Kidney (tissue), 13 donors: ENCODE measurements at regions not wholly inside any gene's neighbourhood (a gene's known extent, or its start where the extent isn't known, plus 50 kb on each side); places are given as distances from the start of the nearest gene placed in this dataset.

Experiments
- DNase-seq, 5 donors: peaks; one replicate each; pipeline ENCODE4 v3.0.0-alpha.2; 2013 to 2020
- FAIRE-seq: peaks from 2 replicates; lab custom pipeline; 2012; peaks lifted over from hg19 to GRCh38; lab: Jason Lieb, UNC
- H3K27ac ChIP-seq, 2 donors: one replicate each; pipeline ENCODE4 v1.7.0; 2013; ENCODE audit warnings: low read depth in 2 of 2, low read length in 2 of 2, inconsistent platforms in 1 of 2
- H3K27me3 ChIP-seq: one replicate; pipeline ENCODE4 v1.7.1; 2013; ENCODE audit warnings: low read length, inconsistent platforms; ENCODE audit not compliant: control insufficient read depth, insufficient read depth
- H3K36me3 ChIP-seq, 3 donors: one replicate each; pipeline versions ENCODE4 v1.7.0 to v1.7.1; 2013; ENCODE audit warnings: low read length in 3 of 3, control low read depth in 1 of 3, inconsistent platforms in 1 of 3; ENCODE audit not compliant: insufficient read depth in 3 of 3, control insufficient read depth in 2 of 3
- H3K4me1 ChIP-seq, 3 donors: one replicate each; pipeline versions ENCODE4 v1.7.0 to v1.7.1; 2013; ENCODE audit warnings: low read length in 3 of 3, inconsistent platforms in 1 of 3, low read depth in 1 of 3; ENCODE audit not compliant: control insufficient read depth in 2 of 3, insufficient read depth in 2 of 3
- H3K4me3 ChIP-seq, 3 donors: one replicate each; pipeline versions ENCODE4 v1.7.0 to v1.8.1; 2013; ENCODE audit warnings: low read length in 3 of 3, control low read depth in 1 of 3, inconsistent platforms in 1 of 3
- H3K9ac ChIP-seq, 3 donors: one replicate each; pipeline versions ENCODE4 v1.7.0 to v1.7.1; 2013; ENCODE audit warnings: low read length in 3 of 3, control low read depth in 1 of 3, inconsistent platforms in 1 of 3
- H3K9me3 ChIP-seq, 3 donors: one replicate each; pipeline versions ENCODE4 v1.7.0 to v1.7.1; 2013; ENCODE audit warnings: low read length in 3 of 3, control low read depth in 1 of 3, inconsistent platforms in 1 of 3; ENCODE audit not compliant: control insufficient read depth in 2 of 3, insufficient read depth in 1 of 3
- intact Hi-C: fragments of 100-400 bp; cut with DNase I; formaldehyde crosslinking; loops from one replicate; pipeline ENCODE4 v1.11.1; 2022
- TF ChIP-seq, protein P1 (sequence below): IDR thresholded peaks from 3 replicates; pipeline ENCODE4 v1.5.1; 2012; ENCODE audit warnings: mild to moderate bottlenecking, moderate library complexity, borderline replicate concordance; ENCODE audit not compliant: insufficient read depth; ENCODE audit errors: extremely low read depth
- donor health status: control.
- donor health status: control.
- donor health status: control.
- donor health status: control.
- donor health status: control.
- donor health status: DM: yes; HTN: yes; CAD: no.
- donor health status: Normal renal cell carcinoma (clear cell type).

DNA sequence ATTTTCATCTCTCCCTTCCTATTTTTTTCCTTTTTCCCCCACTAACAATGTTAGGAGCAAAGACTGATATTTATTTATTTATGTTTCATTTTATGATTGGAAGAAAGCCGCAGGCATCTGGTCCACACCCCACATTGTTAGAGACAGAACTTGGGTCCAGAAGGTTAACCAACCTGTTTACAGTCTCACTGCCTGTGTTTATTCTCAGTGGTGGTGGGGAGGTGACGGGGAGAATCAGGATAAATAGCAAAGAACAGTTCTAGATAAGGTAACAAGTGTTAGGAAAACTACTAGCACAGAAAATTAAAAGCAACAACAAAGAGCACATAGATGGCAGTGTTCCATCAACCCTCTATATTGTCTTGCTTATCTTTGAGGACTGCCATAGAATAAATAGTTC, 301.7 kb upstream of the DIPK2B start:
- Histone ChIP-seq H3K4me1 (no peaks in the 10 kb centered on the region), H3K4me3 (no peak overlapping the region), H3K9ac (no peak overlapping the region), H3K9me3 (no peaks in the 10 kb centered on the region), H3K27me3 (no peaks in the 10 kb centered on the region), H3K27ac (no peak overlapping the region), H3K36me3 (no peaks in the 10 kb centered on the region)
- DNase-seq: no peak
- FAIRE-seq: no peak
- intact Hi-C loops: no loop called here
- TF ChIP-seq, protein P1, sequence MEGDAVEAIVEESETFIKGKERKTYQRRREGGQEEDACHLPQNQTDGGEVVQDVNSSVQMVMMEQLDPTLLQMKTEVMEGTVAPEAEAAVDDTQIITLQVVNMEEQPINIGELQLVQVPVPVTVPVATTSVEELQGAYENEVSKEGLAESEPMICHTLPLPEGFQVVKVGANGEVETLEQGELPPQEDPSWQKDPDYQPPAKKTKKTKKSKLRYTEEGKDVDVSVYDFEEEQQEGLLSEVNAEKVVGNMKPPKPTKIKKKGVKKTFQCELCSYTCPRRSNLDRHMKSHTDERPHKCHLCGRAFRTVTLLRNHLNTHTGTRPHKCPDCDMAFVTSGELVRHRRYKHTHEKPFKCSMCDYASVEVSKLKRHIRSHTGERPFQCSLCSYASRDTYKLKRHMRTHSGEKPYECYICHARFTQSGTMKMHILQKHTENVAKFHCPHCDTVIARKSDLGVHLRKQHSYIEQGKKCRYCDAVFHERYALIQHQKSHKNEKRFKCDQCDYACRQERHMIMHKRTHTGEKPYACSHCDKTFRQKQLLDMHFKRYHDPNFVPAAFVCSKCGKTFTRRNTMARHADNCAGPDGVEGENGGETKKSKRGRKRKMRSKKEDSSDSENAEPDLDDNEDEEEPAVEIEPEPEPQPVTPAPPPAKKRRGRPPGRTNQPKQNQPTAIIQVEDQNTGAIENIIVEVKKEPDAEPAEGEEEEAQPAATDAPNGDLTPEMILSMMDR: no peak

DNA sequence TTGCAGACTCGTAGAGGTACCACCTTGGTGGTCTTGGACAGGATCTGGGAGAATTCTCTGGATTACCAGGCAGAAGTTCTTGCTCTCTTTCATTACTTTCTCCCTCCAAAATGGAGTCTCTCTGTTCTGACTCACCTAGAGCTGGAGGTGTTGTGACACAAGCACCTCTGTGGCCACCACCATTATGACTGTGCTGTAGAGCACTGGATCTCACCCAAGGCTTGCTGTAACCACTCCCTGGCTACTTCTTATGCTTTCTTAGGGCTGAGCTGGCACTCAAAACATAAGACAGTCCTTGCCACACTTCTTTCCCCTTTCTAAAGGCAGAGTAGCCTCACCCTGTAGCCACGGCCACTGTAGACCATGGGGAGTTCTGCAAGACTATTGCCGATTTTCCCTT, 296.6 kb upstream of the DIPK2B start:
- H3K9ac ChIP-seq: no peak overlapping the region

DNA sequence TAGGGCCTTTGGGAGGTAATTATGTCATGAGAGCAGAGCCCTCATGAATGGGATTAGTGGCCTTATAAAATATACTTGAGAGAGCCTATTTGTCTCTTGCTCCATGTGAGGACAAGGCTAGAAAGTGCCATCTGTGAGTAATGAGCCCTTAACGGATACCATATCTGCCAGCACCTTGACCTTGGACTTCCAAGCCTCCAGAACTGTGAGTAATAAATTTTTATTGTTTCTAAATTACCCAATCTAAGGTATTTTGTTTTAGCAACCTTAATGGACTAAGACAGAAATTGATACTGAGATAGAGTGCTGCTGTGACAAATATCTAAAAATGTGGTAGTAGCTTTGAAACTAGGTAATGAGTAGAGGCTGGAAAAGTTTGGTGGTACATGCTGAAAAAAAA, 285.0 kb upstream of the DIPK2B start:
- intact Hi-C loops: no loop called here
- no peak for FAIRE-seq
- no peaks in the 10 kb centered on the region for H3K9me3 ChIP-seq

More for the DNA sequence above, 296.6 kb upstream of the DIPK2B start:
- Histone ChIP-seq H3K4me3 (no peak overlapping the region), H3K9me3 (no peaks in the 10 kb centered on the region), H3K27me3 (no peaks in the 10 kb centered on the region), H3K4me1 (no peaks in the 10 kb centered on the region), H3K27ac (no peak overlapping the region), H3K36me3 (no peaks in the 10 kb centered on the region)
- TF ChIP-seq, protein P1: no peak
- FAIRE-seq (no peak), DNase-seq (no peak)
- intact Hi-C loops: no loop called here

More for the DNA sequence above, 285.0 kb upstream of the DIPK2B start:
- no peak for DNase-seq
- TF ChIP-seq, protein P1: no peak
- Histone ChIP-seq H3K27me3 (no peaks in the 10 kb centered on the region), H3K4me1 (no peaks in the 10 kb centered on the region), H3K4me3 (no peak overlapping the region), H3K9ac (no peak overlapping the region), H3K27ac (no peak overlapping the region), H3K36me3 (no peaks in the 10 kb centered on the region)
